NCI-H2196 treated with DMSO at 0.1 percent for 48 hours (cell line): ENCODE measurements at regions not wholly inside any gene's neighbourhood (a gene's known extent, or its start where the extent isn't known, plus 50 kb on each side); places are given as distances from the start of the nearest gene placed in this dataset.

Source experiments
- DNase-seq: peaks from one replicate; lab custom pipeline; 2025; ENCODE audit not compliant: unreplicated experiment; lab: John Stamatoyannopoulos, UW

GRCh38 chr14:34350903-34351302 is 111.1 kb downstream of the SPTSSA start:
- no peak for DNase-seq

GRCh38 chr14:34348592-34348991 is 113.4 kb downstream of the SPTSSA start:
- no peak for DNase-seq

GRCh38 chr14:34347683-34348082 is 114.4 kb downstream of the SPTSSA start:
- DNase-seq = peak; percentile 16

- no peak for DNase-seq
These were observed 116.1 kb downstream of the SPTSSA start for GRCh38 chr14:34345718-34346465.

GRCh38 chr14:34344318-34344717 is 117.7 kb downstream of the SPTSSA start:
- no peak for DNase-seq

- DNase-seq = no peak
These were observed 121.9 kb downstream of the SPTSSA start for GRCh38 chr14:34340025-34340625.

- DNase-seq = no peak
These were observed 124.0 kb downstream of the SPTSSA start for GRCh38 chr14:34338056-34338455.

GRCh38 chr14:34336501-34336900 is 125.5 kb downstream of the SPTSSA start:
- no peak for DNase-seq

- no peak for DNase-seq
These were observed 126.1 kb downstream of the SPTSSA start for GRCh38 chr14:34335968-34336367.

GRCh38 chr14:34334329-34334728 is 127.7 kb downstream of the SPTSSA start:
- no peak for DNase-seq

- DNase-seq = peak; percentile 12
These were observed 130.1 kb downstream of the SPTSSA start for GRCh38 chr14:34331728-34332623.

- DNase-seq = no peak
These were observed 131.2 kb downstream of the SPTSSA start for GRCh38 chr14:34330846-34331245.

GRCh38 chr14:34329301-34329700 is 132.7 kb downstream of the SPTSSA start:
- DNase-seq = no peak

GRCh38 chr14:34328178-34328577 is 133.9 kb downstream of the SPTSSA start:
- DNase-seq = no peak

- no peak for DNase-seq
These were observed 136.5 kb downstream of the SPTSSA start for GRCh38 chr14:34325493-34325892.

- peak; percentile 37 for DNase-seq
These were observed 137.7 kb downstream of the SPTSSA start for GRCh38 chr14:34324363-34324795.

GRCh38 chr14:34322940-34323418 is 139.1 kb downstream of the SPTSSA start:
- DNase-seq = peak; percentile 16

- no peak for DNase-seq
These were observed 142.9 kb downstream of the SPTSSA start for GRCh38 chr14:34319140-34319539.

- no peak for DNase-seq
These were observed 144.0 kb downstream of the SPTSSA start for GRCh38 chr14:34318014-34318413.

- DNase-seq = no peak
These were observed 151.3 kb downstream of the SPTSSA start for GRCh38 chr14:34310724-34311123.

GRCh38 chr14:34303811-34304210 is 158.2 kb downstream of the SPTSSA start:
- DNase-seq = no peak
